HEK293 (cell line): ENCODE measurements at regions not wholly inside any gene's neighbourhood (a gene's known extent, or its start where the extent isn't known, plus 50 kb on each side); places are given as distances from the start of the nearest gene placed in this dataset.

Experiments
- CTCF ChIA-PET: fragments of 350-600 bp; formaldehyde crosslinking; extraction: SDS; loops from one replicate; lab custom pipeline; 2021; ENCODE audit warnings: antibody characterized with exemption; lab: Yijun Ruan, JAX
- POLR2A ChIA-PET: fragments of 300-600 bp; formaldehyde crosslinking; extraction: SDS; loops from one replicate; lab custom pipeline; 2020; ENCODE audit warnings: antibody characterized with exemption, inconsistent platforms; lab: Yijun Ruan, JAX
- H3K27ac ChIP-seq: fragments of 200-500 bp; sonication (Bioruptor generic); 2 replicates; pipeline ENCODE4 v1.5.1; 2014; ENCODE audit warnings: low read depth, low read length, control low read depth, inconsistent platforms; ENCODE audit errors: extremely low read depth
- H3K36me3 ChIP-seq, 2 experiments: fragments of 200-500 bp in 1 of 2; sonication (Bioruptor generic) in 1 of 2; 1 replicate in 1 of 2; 2 replicates in 1 of 2; pipeline ENCODE4 v1.5.1; 2014 to 2017; ENCODE audit warnings: inconsistent platforms in 2 of 2, low read length in 2 of 2; ENCODE audit not compliant: control insufficient read depth in 2 of 2, insufficient read depth in 1 of 2
- H3K4me1 ChIP-seq: fragments of 200-500 bp; sonication (Bioruptor generic); 2 replicates; pipeline ENCODE4 v1.5.1; 2014; ENCODE audit warnings: mild to moderate bottlenecking, low read length, inconsistent platforms; ENCODE audit not compliant: control insufficient read depth, insufficient read depth
- H3K4me3 ChIP-seq: 2 replicates; pipeline ENCODE4 v1.5.1; 2011; ENCODE audit warnings: low read depth, mild to moderate bottlenecking, control low read depth, low read length, moderate library complexity
- H3K9me3 ChIP-seq: fragments of 200-500 bp; sonication (Bioruptor generic); 2 replicates; pipeline ENCODE4 v1.5.1; 2014; ENCODE audit warnings: low read depth, low read length, inconsistent platforms; ENCODE audit not compliant: control insufficient read depth, insufficient read depth
- FEZF1 ChIP-seq: fragments of 450-650 bp; formaldehyde crosslinking; IDR thresholded peaks from 2 replicates; pipeline ENCODE4 v1.5.1; 2016; ENCODE audit warnings: missing biosample characterization, missing genetic modification characterization
- GLI2 ChIP-seq: fragments of 450-650 bp; formaldehyde crosslinking; IDR thresholded peaks from 2 replicates; pipeline ENCODE4; 2017; ENCODE audit warnings: missing biosample characterization, missing genetic modification characterization, low read depth, borderline replicate concordance
- SP2 ChIP-seq: fragments of 450-650 bp; formaldehyde crosslinking; IDR thresholded peaks from 2 replicates; pipeline ENCODE4 v1.5.1; 2016; ENCODE audit warnings: missing biosample characterization, missing genetic modification characterization
- ZBTB21 ChIP-seq: fragments of 450-650 bp; formaldehyde crosslinking; IDR thresholded peaks from 2 replicates; pipeline ENCODE4 v1.5.1; 2017; ENCODE audit warnings: missing biosample characterization, missing genetic modification characterization
- ZBTB7A ChIP-seq: fragments of 450-650 bp; formaldehyde crosslinking; IDR thresholded peaks from 2 replicates; pipeline ENCODE4 v1.5.1; 2016; ENCODE audit warnings: low read depth, missing biosample characterization, missing genetic modification characterization
- ZFP41 ChIP-seq: fragments of 450-650 bp; formaldehyde crosslinking; IDR thresholded peaks from 2 replicates; pipeline ENCODE4 v1.5.1; 2016; ENCODE audit warnings: missing biosample characterization, missing genetic modification characterization, borderline replicate concordance
- ZNF10 ChIP-seq: fragments of 450-650 bp; formaldehyde crosslinking; IDR thresholded peaks from 2 replicates; pipeline ENCODE4 v1.5.1; 2017; ENCODE audit warnings: missing biosample characterization, missing genetic modification characterization
- ZNF146 ChIP-seq: fragments of 450-650 bp; formaldehyde crosslinking; IDR thresholded peaks from 2 replicates; pipeline ENCODE4 v1.5.1; 2016; ENCODE audit warnings: missing biosample characterization, missing genetic modification characterization
- ZNF335 ChIP-seq: fragments of 450-650 bp; formaldehyde crosslinking; conservative IDR thresholded peaks from 2 replicates; pipeline ENCODE4 v1.5.1; 2016; ENCODE audit warnings: missing biosample characterization, missing genetic modification characterization
- ZNF544 ChIP-seq: fragments of 450-650 bp; formaldehyde crosslinking; IDR thresholded peaks from 2 replicates; pipeline ENCODE4 v1.5.0; 2017; ENCODE audit warnings: missing biosample characterization, missing genetic modification characterization
- ZNF561 ChIP-seq: fragments of 450-650 bp; IDR thresholded peaks from 2 replicates; pipeline ENCODE4 v1.5.1; 2018; ENCODE audit warnings: missing biosample characterization, missing genetic modification characterization, borderline replicate concordance
- ZNF654 ChIP-seq: fragments of 450-650 bp; formaldehyde crosslinking; IDR thresholded peaks from 2 replicates; pipeline ENCODE4 v1.5.1; 2016; ENCODE audit warnings: low read depth, missing biosample characterization, missing genetic modification characterization
- ZNF660 ChIP-seq: fragments of 450-650 bp; IDR thresholded peaks from 2 replicates; pipeline ENCODE4 v1.5.1; 2018; ENCODE audit warnings: missing biosample characterization, mild to moderate bottlenecking, missing genetic modification characterization
- ZNF777 ChIP-seq: fragments of 450-650 bp; formaldehyde crosslinking; IDR thresholded peaks from 2 replicates; pipeline ENCODE4 v1.5.1; 2017; ENCODE audit warnings: missing biosample characterization, missing genetic modification characterization, borderline replicate concordance
- ZNF843 ChIP-seq: fragments of 450-650 bp; formaldehyde crosslinking; IDR thresholded peaks from 2 replicates; pipeline ENCODE4 v1.5.1; 2016; ENCODE audit warnings: missing biosample characterization, missing genetic modification characterization
- ZXDB ChIP-seq: fragments of 450-650 bp; formaldehyde crosslinking; IDR thresholded peaks from 2 replicates; pipeline ENCODE4 v1.5.1; 2016; ENCODE audit warnings: missing biosample characterization, missing genetic modification characterization
- TF ChIP-seq, protein P1 (sequence below): fragments of 450-650 bp; formaldehyde crosslinking; IDR thresholded peaks from 2 replicates; pipeline ENCODE4 v1.5.1; 2016; ENCODE audit warnings: missing biosample characterization, missing genetic modification characterization
- TF ChIP-seq, protein P2 (sequence below): fragments of 450-650 bp; formaldehyde crosslinking; IDR thresholded peaks from 2 replicates; pipeline ENCODE4 v1.5.1; 2016; ENCODE audit warnings: missing biosample characterization, missing genetic modification characterization
- TF ChIP-seq, protein P3 (sequence below): fragments of 450-650 bp; formaldehyde crosslinking; IDR thresholded peaks from 2 replicates; pipeline ENCODE4 v1.5.1; 2016; ENCODE audit warnings: missing biosample characterization, missing genetic modification characterization
- TF ChIP-seq, protein P4 (sequence below): fragments of 450-650 bp; formaldehyde crosslinking; IDR thresholded peaks from 2 replicates; pipeline ENCODE4 v1.5.1; 2017; ENCODE audit warnings: missing biosample characterization, mild to moderate bottlenecking, missing genetic modification characterization, moderate library complexity
- TF ChIP-seq, protein P5 (sequence below): fragments of 450-650 bp; formaldehyde crosslinking; IDR thresholded peaks from 2 replicates; pipeline ENCODE4 v1.5.0; 2017; ENCODE audit warnings: missing biosample characterization, missing genetic modification characterization, borderline replicate concordance

DNA sequence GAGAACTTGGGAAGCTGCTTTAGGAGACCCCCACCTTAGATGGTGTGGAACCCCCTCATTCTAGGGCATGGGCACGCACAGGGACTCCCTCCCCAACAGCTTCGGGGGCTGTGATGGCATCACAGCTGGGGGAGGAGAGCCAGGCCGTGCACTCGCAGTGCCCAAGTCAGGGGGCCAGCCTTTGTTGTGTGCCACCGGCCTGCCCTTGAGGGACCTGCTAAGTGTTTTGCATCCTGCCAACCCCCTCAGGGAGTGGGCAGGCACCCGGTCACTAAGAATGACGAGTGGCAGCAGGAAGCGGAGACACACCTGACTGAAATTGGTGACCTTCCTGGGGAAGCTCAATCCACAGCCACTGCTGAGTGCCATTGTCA is 334.9 kb upstream of the SFSWAP start:
- Histone ChIP-seq H3K4me1 (no peaks in the 10 kb centered on the region), H3K9me3 (no peaks in the 10 kb centered on the region), H3K4me3 (no peak overlapping the region), H3K36me3 (no peaks in the 10 kb centered on the region), H3K27ac (no peak overlapping the region)
- POLR2A ChIA-PET, result no interaction called here
- TF ChIP-seq ZFP41 (tag by site-specific recombination), result no peak
- TF ChIP-seq SP2 (tag by site-specific recombination), result no peak
- TF ChIP-seq ZNF777 (tag by site-specific recombination), result no peak
- TF ChIP-seq ZNF544 (tag by site-specific recombination), result no peak
- no peak for TF ChIP-seq ZXDB (tag by site-specific recombination)
- TF ChIP-seq, protein P1, sequence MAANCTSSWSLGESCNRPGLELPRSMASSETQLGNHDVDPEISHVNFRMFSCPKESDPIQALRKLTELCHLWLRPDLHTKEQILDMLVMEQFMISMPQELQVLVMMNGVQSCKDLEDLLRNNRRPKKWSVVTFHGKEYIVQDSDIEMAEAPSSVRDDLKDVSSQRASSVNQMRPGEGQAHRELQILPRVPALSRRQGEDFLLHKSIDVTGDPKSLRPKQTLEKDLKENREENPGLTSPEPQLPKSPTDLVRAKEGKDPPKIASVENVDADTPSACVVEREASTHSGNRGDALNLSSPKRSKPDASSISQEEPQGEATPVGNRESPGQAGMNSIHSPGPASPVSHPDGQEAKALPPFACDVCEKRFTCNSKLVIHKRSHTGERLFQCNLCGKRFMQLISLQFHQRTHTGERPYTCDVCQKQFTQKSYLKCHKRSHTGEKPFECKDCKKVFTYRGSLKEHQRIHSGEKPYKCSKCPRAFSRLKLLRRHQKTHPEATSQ (tag by site-specific recombination), result no peak
- TF ChIP-seq, protein P2, sequence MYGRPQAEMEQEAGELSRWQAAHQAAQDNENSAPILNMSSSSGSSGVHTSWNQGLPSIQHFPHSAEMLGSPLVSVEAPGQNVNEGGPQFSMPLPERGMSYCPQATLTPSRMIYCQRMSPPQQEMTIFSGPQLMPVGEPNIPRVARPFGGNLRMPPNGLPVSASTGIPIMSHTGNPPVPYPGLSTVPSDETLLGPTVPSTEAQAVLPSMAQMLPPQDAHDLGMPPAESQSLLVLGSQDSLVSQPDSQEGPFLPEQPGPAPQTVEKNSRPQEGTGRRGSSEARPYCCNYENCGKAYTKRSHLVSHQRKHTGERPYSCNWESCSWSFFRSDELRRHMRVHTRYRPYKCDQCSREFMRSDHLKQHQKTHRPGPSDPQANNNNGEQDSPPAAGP (tag by site-specific recombination), result no peak
- CTCF ChIA-PET, result no interaction called here

DNA sequence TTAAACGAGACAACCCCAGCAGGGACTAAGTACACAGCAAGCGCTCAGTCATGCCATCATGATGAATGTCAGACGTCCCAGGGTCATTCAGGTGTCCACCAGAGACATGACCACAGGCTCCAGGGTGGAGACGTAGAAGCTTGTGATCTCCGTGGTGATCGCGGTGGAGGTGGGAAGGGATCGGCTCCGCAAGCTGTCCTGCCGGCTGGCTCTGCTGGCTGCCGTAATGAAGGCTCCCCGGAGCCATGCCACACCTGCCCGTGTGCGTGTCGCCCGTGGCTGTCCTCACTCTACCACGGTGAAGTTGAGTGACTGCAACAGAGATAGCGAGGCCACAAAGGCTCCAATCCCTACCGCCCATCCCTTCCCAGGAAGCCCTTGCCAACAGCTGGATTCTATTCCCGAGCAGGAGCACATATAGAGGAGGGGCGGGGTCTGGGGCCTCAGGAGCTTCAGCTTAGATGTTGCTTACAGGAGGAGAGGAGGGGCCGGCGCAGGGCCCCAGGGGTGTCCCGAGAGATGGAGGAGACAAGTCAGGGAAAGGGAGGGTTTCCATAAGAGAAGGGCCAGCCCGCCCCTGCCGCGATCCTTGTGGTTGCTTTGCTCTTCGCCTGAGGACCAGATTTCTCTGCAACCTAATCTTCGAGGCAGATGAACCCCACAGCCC is 332.6 kb upstream of the SFSWAP start:
- H3K4me3 ChIP-seq, result no peak overlapping the region
- H3K9me3 ChIP-seq, result no peaks in the 10 kb centered on the region
- ChIA-PET CTCF (interaction anchor here (0.5 to 0.6 kb wide), 2 partner anchors 10 to 274 kb away, joined by 3 read pairs; no protein-coding TSS in a partner anchor), POLR2A (no interaction called here)
- no peaks in the 10 kb centered on the region for H3K36me3 ChIP-seq
- no peaks in the 10 kb centered on the region for H3K4me1 ChIP-seq
- TF ChIP-seq GLI2 (no peak), FEZF1 (no peak), ZNF146 (tag by site-specific recombination) (no peak), ZNF10 (tag by site-specific recombination) (no peak), ZNF335 (no peak), ZBTB21 (tag by site-specific recombination) (no peak), ZNF843 (no peak), ZNF544 (tag by site-specific recombination) (no peak), ZNF561 (tag by site-specific recombination) (no peak), ZBTB7A (no peak), ZNF654 (tag by site-specific recombination) (no peak), ZNF660 (tag by site-specific recombination) (no peak)
- TF ChIP-seq, protein P3, sequence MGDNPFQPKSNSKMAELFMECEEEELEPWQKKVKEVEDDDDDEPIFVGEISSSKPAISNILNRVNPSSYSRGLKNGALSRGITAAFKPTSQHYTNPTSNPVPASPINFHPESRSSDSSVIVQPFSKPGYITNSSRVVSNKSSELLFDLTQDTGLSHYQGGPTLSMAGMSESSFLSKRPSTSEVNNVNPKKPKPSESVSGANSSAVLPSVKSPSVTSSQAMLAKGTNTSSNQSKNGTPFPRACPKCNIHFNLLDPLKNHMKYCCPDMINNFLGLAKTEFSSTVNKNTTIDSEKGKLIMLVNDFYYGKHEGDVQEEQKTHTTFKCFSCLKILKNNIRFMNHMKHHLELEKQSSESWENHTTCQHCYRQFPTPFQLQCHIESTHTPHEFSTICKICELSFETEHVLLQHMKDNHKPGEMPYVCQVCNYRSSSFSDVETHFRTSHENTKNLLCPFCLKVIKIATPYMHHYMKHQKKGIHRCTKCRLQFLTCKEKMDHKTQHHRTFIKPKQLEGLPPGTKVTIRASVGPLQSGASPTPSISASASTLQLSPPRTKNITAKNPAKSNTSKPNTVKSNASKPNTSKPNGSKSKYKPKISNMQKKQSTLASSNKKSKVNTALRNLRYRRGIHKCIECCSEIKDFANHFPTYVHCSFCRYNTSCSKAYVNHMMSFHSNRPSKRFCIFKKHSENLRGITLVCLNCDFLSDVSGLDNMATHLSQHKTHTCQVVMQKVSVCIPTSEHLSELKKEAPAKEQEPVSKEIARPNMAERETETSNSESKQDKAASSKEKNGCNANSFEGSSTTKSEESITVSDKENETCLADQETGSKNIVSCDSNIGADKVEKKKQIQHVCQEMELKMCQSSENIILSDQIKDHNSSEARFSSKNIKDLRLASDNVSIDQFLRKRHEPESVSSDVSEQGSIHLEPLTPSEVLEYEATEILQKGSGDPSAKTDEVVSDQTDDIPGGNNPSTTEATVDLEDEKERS (tag by site-specific recombination), result no peak
- TF ChIP-seq, protein P4, sequence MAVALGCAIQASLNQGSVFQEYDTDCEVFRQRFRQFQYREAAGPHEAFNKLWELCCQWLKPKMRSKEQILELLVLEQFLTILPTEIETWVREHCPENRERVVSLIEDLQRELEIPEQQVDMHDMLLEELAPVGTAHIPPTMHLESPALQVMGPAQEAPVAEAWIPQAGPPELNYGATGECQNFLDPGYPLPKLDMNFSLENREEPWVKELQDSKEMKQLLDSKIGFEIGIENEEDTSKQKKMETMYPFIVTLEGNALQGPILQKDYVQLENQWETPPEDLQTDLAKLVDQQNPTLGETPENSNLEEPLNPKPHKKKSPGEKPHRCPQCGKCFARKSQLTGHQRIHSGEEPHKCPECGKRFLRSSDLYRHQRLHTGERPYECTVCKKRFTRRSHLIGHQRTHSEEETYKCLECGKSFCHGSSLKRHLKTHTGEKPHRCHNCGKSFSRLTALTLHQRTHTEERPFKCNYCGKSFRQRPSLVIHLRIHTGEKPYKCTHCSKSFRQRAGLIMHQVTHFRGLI (tag by site-specific recombination), result no peak
- TF ChIP-seq, protein P5, sequence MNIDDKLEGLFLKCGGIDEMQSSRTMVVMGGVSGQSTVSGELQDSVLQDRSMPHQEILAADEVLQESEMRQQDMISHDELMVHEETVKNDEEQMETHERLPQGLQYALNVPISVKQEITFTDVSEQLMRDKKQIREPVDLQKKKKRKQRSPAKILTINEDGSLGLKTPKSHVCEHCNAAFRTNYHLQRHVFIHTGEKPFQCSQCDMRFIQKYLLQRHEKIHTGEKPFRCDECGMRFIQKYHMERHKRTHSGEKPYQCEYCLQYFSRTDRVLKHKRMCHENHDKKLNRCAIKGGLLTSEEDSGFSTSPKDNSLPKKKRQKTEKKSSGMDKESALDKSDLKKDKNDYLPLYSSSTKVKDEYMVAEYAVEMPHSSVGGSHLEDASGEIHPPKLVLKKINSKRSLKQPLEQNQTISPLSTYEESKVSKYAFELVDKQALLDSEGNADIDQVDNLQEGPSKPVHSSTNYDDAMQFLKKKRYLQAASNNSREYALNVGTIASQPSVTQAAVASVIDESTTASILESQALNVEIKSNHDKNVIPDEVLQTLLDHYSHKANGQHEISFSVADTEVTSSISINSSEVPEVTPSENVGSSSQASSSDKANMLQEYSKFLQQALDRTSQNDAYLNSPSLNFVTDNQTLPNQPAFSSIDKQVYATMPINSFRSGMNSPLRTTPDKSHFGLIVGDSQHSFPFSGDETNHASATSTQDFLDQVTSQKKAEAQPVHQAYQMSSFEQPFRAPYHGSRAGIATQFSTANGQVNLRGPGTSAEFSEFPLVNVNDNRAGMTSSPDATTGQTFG (tag by site-specific recombination), result no peak
- H3K27ac ChIP-seq, result no peak overlapping the region
